ENCODE measurements at regions not wholly inside any gene's neighbourhood (a gene's known extent, or its start where the extent isn't known, plus 50 kb on each side); places are given as distances from the start of the nearest gene placed in this dataset.

DNA sequence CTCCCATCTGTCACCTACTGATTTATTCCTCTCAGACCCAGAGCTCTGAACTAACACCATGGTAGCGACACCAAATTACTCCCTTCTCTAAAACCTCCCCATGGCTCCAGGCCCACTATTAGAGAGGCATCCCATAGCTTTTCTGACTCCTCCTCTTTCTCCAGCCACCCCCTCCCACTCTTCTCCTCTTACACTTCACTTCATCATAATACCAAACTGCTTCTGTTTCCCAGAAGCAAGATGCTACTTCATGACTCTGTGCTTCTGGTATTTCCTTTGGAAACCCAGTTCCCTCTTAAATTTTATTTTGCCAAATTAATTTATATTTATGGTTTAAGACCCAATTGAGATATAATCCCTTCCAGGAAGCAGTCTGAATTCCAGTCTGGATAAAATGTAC is 465.1 kb upstream of the PDZRN3 start:
- H3K27ac ChIP-seq: no peak overlapping the region
- intact Hi-C loops (cut with micrococcal nuclease; ENCODE audit: unreplicated experiment): no loop called here
- TF ChIP-seq, protein P1, sequence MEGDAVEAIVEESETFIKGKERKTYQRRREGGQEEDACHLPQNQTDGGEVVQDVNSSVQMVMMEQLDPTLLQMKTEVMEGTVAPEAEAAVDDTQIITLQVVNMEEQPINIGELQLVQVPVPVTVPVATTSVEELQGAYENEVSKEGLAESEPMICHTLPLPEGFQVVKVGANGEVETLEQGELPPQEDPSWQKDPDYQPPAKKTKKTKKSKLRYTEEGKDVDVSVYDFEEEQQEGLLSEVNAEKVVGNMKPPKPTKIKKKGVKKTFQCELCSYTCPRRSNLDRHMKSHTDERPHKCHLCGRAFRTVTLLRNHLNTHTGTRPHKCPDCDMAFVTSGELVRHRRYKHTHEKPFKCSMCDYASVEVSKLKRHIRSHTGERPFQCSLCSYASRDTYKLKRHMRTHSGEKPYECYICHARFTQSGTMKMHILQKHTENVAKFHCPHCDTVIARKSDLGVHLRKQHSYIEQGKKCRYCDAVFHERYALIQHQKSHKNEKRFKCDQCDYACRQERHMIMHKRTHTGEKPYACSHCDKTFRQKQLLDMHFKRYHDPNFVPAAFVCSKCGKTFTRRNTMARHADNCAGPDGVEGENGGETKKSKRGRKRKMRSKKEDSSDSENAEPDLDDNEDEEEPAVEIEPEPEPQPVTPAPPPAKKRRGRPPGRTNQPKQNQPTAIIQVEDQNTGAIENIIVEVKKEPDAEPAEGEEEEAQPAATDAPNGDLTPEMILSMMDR (conservative IDR thresholded peaks at IDR 0.05): no peak
- no peak for DNase-seq
- H3K4me2 ChIP-seq: no peak overlapping the region
- CTCF ChIA-PET: no interaction called here
- no peak overlapping the region for H3K4me3 ChIP-seq
- no peaks in the 10 kb centered on the region for H3K79me2 ChIP-seq (ENCODE audit: low read depth)
- no peaks in the 10 kb centered on the region for H3K9me2 ChIP-seq (ENCODE audit: insufficient read depth)
- POLR2A ChIA-PET (ENCODE audit: unreplicated experiment): no interaction called here
- no peaks in the 10 kb centered on the region for H3F3A ChIP-seq (ENCODE audit: insufficient read depth, low read depth)
- no peak overlapping the region for H2AFZ ChIP-seq
- BruUV-seq (replicated peaks): no TSS peak
- no peaks in the 10 kb centered on the region for H3K4me1 ChIP-seq (replicated peaks; ENCODE audit: insufficient read depth)
- no peaks in the 10 kb centered on the region for H4K20me1 ChIP-seq (ENCODE audit: insufficient read depth)
- H3K27me3 ChIP-seq (ENCODE audit: insufficient read depth, low read depth): peaks cover 4% of the 10 kb centered on the region; the same call in 1 of the 2 replicates
- no peaks in the 10 kb centered on the region for H3K9me3 ChIP-seq (ENCODE audit: insufficient read depth, low read depth)
- H3K36me3 ChIP-seq (ENCODE audit: low read depth): no peaks in the 10 kb centered on the region

GRCh38 chr3:74080056-74080461 is 455.3 kb upstream of the PDZRN3 start:
- DNase-seq: no peak
- H3K9me3 ChIP-seq (ENCODE audit: insufficient read depth, low read depth): no peaks in the 10 kb centered on the region; the same call in 1 of the 2 replicates

DNA sequence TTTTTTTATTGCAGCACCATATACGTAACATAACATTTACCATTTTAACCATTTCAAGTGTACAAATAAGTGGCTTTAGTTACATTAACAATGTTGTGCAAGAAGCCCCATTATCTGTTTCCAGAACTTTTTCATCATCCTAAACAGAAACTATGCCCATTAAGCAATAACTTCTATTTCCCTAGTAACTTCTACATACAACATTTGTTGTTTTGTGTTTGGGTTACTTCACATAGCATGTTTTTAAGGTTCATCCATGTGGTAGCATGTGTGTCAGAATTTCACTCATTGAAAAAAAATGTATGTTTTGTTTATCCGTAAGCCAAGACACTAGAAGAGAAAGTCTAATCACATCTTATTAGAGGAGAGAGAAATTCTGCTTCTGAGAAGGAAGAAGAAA is 450.5 kb upstream of the PDZRN3 start:
- Histone ChIP-seq H3K9me2 (ENCODE audit: insufficient read depth) (no peaks in the 10 kb centered on the region), H3K79me2 (ENCODE audit: low read depth) (no peaks in the 10 kb centered on the region), H3K4me1 (replicated peaks; ENCODE audit: insufficient read depth) (no peaks in the 10 kb centered on the region), H3F3A (ENCODE audit: insufficient read depth, low read depth) (no peaks in the 10 kb centered on the region), H3K4me3 (no peak overlapping the region), H3K9me3 (ENCODE audit: insufficient read depth, low read depth) (no peaks in the 10 kb centered on the region; the same call in 1 of the 2 replicates), H2AFZ (no peak overlapping the region), H3K27ac (no peak overlapping the region), H4K20me1 (ENCODE audit: insufficient read depth) (no peaks in the 10 kb centered on the region), H3K27me3 (ENCODE audit: insufficient read depth, low read depth) (no peaks in the 10 kb centered on the region), H3K4me2 (no peak overlapping the region), H3K36me3 (ENCODE audit: low read depth) (no peaks in the 10 kb centered on the region)
- CTCF ChIA-PET: no interaction called here
- intact Hi-C loops (cut with micrococcal nuclease; ENCODE audit: unreplicated experiment): no loop called here
- POLR2A ChIA-PET (ENCODE audit: unreplicated experiment): no interaction called here
- no peak for DNase-seq
- BruUV-seq (replicated peaks): no TSS peak
- no peak for TF ChIP-seq EZH2 (IDR thresholded peaks at IDR 0.05; ENCODE audit: low read depth)
- TF ChIP-seq, protein P1 (conservative IDR thresholded peaks at IDR 0.05): no peak

More at GRCh38 chr3:74080056-74080461, 455.3 kb upstream of the PDZRN3 start:
- no peaks in the 10 kb centered on the region for H3K36me3 ChIP-seq (ENCODE audit: low read depth)
- no peak overlapping the region for H3K4me2 ChIP-seq
- no peaks in the 10 kb centered on the region for H3F3A ChIP-seq (ENCODE audit: insufficient read depth, low read depth)
- H2AFZ ChIP-seq: no peak overlapping the region
- TF ChIP-seq, protein P1 (conservative IDR thresholded peaks at IDR 0.05): no peak
- TF ChIP-seq EZH2 (IDR thresholded peaks at IDR 0.05; ENCODE audit: low read depth): no peak
- ChIA-PET POLR2A (ENCODE audit: unreplicated experiment) (no interaction called here), CTCF (no interaction called here)
- no peaks in the 10 kb centered on the region for H4K20me1 ChIP-seq (ENCODE audit: insufficient read depth)
- H3K4me1 ChIP-seq (replicated peaks; ENCODE audit: insufficient read depth): no peaks in the 10 kb centered on the region
- no peak overlapping the region for H3K27ac ChIP-seq
- intact Hi-C loops (cut with micrococcal nuclease; ENCODE audit: unreplicated experiment): no loop called here
- H3K9me2 ChIP-seq (ENCODE audit: insufficient read depth): no peaks in the 10 kb centered on the region
- no TSS peak for BruUV-seq (replicated peaks)
- no peaks in the 10 kb centered on the region for H3K27me3 ChIP-seq (ENCODE audit: insufficient read depth, low read depth)
- no peaks in the 10 kb centered on the region for H3K79me2 ChIP-seq (ENCODE audit: low read depth)
- no peak overlapping the region for H3K4me3 ChIP-seq

All from PC-9 (cell line).